8988T (cell line): ENCODE measurements at regions not wholly inside any gene's neighbourhood (a gene's known extent, or its start where the extent isn't known, plus 50 kb on each side); places are given as distances from the start of the nearest gene placed in this dataset.

Experiments
- DNase-seq: peaks from one replicate; pipeline ENCODE4 v3.0.0; 2011

GRCh38 chr1:67619080-67619479 is 65.9 kb upstream of the GADD45A start:
- DNase-seq = no peak

DNA sequence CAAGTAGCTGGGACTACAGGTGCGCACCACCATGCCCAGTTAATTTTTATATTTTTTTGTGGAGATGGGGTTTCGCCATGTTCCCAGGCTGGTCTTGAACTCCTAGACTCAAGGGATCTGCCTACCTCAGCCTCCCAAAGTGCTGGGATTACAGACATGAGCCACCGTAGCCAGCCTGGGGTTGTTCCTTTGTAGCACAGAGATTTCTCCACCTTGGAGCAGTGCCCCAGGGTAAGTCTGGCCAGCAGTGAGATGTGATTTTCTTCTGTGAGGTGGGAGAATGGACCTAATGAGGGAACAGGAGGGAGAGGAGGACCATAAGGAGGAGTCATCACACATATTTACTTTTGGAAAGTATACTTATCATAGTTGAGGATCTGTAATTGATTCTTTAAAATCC is 61.1 kb upstream of the GADD45A start:
- DNase-seq = no peak

- DNase-seq = no peak
Measured at GRCh38 chr1:67624680-67625079, 60.3 kb upstream of the GADD45A start.

- no peak for DNase-seq
Measured at GRCh38 chr1:67626090-67626860, 58.7 kb upstream of the GADD45A start.

GRCh38 chr1:67626861-67627235 is 58.2 kb upstream of the GADD45A start:
- DNase-seq = no peak

DNA sequence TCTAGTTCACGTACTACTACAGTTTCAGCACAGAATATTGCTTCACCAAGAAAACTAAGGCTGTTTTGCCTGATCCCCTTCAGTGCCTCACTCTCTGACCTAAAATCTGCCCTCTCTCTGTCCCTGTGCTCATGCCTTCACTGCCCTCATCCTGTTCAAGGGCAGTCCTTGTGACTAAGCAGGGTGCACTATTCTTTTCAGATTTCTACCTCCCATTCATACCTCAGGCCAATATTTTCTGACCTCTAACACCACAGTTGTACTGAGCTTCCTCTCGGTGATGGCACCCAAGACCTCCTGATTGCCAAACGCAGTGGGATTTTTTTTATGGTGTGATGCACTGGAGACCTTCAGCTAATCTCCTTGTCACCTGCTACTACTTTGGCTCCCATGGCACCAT is 57.7 kb upstream of the GADD45A start:
- DNase-seq = no peak

DNA sequence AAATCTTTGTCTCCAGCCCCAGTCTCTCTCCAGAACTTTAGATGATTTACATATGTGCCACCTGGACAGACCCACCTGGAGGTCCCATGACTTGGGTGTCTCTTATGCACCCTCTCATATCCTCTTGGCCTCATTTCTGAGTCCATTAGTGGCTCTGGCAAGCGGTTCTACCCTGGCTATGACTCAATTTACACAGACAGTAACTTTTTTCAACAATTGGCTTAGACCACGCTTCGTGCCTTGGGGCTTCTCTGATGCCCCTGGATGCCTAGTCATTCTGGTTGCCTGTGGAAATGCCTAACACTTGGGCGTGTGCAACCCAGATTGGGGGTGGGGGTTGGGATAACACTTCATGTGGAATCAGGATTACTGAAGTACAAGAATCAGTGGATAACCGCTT is 57.1 kb upstream of the GADD45A start:
- no peak for DNase-seq

DNA sequence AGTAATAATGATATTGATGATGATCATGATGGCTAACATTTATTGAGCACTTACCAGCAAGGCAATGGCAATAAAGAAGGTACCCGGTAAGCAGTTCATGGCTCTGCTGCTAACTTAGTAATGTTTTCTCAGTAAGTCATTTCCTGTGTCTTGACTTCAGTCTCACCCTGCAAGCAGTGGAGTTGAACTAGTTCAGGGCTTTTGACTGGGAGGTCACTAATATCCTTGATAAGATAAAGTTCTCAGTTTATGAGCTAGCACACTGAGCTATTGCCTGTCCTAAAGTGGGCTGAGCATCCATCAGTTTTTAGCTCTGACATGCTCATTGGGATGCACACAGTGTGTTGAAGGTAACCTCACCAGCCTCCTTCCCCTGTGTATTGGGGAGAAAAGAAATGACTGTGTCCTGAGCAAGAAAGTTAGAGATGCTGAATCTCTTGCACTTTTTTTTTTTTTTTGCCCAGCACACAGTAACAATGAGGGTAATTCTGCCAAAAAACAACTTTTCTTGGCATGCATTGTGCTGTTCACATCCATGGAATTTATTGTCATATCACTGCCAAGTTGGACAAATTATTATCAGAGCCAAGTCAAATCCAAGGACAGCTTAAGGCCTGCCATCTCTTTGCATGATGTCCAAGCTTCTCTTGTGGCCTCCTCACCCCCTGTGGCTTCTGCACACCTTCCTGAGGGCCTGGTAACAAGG is 55.5 kb upstream of the GADD45A start:
- no peak for DNase-seq

DNA sequence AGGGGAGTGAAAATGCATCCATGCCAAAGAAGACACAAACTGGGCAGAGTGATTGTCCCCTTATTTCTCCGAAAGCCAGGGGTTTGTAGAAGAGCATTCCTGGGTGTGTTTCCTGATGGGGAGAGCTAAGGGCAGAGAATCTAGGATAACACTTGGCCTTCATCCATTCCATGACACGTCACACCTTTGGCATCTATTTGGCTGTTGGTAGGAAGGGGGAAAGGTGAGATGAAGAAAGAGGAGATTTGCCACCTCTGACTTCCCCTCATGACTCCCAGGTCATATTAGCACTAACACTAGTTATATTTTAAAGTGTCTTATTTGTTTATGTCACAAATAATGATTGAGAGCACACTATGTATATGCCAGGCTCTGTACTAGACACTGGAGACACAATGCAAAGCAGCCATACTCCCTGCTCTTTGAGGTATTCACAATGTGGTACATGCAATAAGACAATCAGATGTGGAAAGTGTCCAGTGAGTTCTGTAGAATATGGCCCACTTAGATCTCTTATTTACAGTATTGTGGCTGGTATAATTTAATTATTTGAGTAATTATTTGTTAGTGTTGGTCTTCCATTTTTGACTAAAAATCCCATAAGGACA is 54.5 kb upstream of the GADD45A start:
- DNase-seq = no peak

GRCh38 chr1:67632356-67632755 is 52.6 kb upstream of the GADD45A start:
- DNase-seq = no peak

DNA sequence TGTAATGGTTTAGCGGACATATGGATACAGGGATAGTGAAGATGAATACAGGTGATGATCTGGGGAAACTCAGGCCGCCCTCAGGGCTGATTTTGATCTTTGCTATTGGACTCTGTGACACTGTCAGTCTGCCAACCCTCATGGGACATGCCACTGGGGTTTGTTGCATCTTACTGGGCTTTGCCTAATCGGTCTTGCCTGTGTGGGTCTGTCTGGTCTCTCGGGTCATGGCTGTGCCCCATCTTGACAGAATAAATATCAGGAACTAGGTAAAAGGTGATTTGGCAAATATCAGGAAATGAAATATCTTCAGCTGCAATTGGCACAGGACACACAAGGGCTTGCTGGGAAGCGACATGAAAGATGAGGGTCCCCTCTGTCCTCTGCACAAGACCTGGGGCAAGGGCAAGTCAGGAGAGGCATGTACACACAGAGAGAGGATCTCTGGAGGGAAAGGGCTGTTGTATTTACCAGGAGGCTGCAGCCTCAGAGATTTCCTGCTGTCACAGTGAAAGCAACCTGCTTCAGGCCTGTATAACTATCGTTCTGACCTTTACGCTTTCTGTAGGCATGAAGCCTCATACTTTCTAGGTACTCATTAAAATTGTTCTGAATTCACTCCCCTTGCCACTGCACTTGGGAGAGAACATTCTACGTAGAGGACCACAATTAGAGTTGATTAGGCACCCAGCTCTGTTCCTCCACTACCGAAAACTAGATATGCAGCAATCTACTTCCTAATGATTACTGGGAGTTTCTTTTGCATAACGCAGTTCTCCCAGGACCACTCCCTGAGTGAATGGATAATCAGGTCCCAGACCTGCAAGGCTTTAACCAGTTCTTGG is 52.0 kb upstream of the GADD45A start:
- DNase-seq = no peak

- DNase-seq = no peak
Measured at GRCh38 chr1:67634396-67634935, 50.5 kb upstream of the GADD45A start.

GRCh38 chr1:67635055-67635809 is 49.8 kb upstream of the GADD45A start:
- no peak for DNase-seq
